NCI-H146 (cell line): ENCODE measurements at regions not wholly inside any gene's neighbourhood (a gene's known extent, or its start where the extent isn't known, plus 50 kb on each side); places are given as distances from the start of the nearest gene placed in this dataset.
"Not testable (repeated sequence)": the region's sequence is repeated elsewhere in the genome, so short reads cannot be mapped to it uniquely, and the experiment has no call there.

Experiments
- DNase-seq: peaks from one replicate; lab custom pipeline; 2025; lab: John Stamatoyannopoulos, UW

- DNase-seq: no peak
Observed at GRCh38 chr10:9043466-9043865, 989.0 kb downstream of the GATA3 start.

DNA sequence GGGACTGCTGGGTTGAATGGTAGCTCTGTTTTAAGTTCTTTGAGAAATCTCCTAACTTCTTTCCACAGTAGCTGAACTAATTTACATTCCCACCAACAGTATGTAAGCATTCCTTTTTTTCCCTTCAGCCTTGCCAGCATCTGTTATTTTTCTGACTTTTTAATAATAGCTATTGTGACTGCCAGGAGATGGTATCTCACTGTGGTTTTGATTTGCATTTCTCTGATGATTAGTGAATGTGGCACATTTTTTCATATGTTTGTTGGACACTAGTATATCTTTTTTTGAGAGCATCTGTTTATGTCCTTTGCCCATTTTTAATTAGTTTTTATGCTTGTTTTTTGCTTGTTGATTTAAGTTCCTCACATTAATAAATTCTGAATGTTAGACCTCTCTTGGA is 990.8 kb downstream of the GATA3 start:
- no peak for DNase-seq

DNA sequence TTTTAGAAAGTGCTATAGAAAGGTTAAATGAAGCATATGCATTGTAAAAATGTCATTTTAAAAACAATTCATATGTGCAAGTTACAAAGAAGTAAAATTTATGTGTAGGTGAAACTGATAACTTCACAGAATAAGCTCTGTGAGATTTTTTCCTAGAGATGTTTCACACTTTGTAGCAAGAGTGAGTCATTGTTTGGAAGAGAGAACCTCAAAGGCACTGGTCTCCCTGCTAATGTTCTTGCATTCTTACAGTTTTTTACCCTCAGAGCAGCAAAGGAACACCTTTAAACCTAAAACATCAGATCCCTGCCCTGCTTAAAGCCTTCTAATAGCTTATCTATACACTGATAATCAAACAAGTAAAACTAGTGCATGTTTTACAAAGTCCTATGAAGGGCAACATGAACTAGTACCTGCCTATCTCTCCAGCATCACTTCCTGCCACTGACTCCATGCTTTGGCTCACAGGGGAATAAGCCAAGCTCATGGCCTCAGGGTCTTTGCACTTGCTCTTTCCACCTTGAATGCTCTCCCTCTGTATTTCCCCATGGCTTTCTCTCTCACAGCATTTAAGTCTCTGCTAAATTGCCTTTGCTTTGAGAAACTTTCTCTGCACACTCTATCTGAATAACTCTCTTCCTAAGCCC is 997.0 kb downstream of the GATA3 start:
- no peak for DNase-seq

GRCh38 chr10:9052767-9053166 is 998.3 kb downstream of the GATA3 start:
- DNase-seq: no peak

DNA sequence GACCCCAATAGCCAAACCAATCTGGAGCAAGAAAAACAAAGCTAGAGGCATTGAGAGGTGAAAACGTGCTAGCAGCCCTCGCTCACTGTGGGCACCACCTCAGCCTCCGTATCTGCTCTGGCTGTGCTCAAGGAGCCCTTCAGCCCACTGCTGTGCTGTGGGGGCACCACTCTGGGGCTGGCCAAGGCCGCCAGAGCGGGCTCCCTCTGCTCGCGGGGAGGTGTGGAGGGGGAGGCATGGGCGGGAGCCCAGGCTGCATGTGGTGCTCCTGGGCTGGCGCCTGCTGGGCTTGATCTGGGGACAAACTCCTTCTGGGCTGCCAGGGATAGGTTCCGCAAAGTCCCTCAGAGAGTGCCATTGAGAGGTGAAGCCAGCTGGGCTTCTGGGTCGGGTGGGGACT is 1002.0 kb downstream of the GATA3 start:
- no peak for DNase-seq

DNA sequence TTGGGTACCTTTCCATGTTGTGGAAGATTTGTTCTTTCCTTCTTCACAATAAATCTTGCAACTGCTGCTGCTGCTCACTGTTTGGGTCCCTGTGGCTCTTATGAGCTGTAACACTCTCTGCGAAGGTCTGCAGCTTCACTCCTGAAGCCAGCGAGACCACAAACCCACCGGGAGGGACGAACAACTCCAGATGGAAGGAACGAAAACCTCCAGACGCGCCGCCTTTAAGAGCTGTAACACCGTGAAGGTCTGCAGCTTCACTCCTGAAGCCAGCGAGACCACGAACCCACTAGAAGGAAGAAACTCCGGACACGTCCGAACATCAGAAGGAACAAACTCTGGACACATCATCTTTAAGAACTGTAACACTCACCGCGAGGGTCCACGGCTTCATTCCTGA is 1002.8 kb downstream of the GATA3 start:
- DNase-seq: not testable (repeated sequence)

- no peak for DNase-seq
Observed at GRCh38 chr10:9060314-9060713, 1005.8 kb downstream of the GATA3 start.

- no peak for DNase-seq
Observed at GRCh38 chr10:9061871-9062270, 1007.4 kb downstream of the GATA3 start.

DNA sequence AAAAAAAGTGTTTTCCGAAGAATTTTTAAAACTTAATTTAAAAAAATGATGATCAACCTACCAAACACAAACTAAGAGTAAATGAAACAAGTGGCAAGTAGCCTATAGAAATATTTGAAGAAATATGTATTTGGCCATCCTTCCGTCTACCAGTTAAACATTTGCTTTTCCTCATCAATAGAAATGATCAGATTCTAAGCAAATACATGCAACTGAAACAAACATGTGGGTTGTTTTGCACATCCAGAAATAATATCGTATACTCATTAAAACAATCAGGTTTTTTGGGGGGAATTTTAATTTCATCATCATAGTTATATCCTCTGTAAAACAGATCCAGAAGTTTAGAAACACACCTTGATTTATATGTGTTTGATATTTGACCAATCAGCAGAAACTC is 1011.7 kb downstream of the GATA3 start:
- no peak for DNase-seq

- DNase-seq: no peak
Observed at GRCh38 chr10:9068003-9068402, 1013.5 kb downstream of the GATA3 start.

DNA sequence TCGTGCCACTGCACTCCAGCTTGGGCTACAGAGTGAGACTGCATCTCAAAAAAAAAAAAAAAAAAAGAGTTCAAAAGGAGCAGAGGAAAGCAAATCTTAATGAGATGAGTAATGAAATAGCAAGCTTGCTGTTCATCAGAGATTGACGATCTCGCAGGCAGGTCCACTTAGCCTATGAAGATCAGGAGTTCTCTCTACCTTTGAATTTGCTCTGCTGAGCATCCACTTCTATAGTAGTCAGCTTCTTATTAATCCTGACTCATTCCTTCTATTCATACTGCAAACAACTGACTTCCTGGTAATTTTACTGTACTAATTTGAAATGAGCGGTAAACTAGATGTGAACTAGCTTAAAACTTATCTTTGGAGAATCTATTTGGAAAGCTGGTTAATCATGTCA is 1014.6 kb downstream of the GATA3 start:
- no peak for DNase-seq

DNA sequence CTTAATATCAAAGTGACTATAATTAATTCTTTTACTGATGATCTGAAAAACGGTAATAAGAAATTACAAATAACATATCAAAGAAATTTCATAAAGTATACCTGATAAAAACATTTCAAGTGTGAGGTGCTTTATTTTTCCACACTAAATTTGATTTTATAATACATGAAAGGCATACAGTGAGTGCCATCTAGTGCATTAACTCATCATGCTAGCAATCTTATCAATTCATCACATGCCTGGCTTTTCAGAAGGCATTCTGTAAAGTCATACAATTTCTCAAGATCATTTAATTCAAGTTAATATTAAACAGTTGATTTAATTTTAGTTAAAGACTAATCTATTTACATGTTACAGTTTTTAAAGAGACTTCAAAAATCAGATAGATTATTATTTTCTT is 1020.9 kb downstream of the GATA3 start:
- no peak for DNase-seq

- DNase-seq: no peak
Observed at GRCh38 chr10:9076066-9076465, 1021.6 kb downstream of the GATA3 start.

DNA sequence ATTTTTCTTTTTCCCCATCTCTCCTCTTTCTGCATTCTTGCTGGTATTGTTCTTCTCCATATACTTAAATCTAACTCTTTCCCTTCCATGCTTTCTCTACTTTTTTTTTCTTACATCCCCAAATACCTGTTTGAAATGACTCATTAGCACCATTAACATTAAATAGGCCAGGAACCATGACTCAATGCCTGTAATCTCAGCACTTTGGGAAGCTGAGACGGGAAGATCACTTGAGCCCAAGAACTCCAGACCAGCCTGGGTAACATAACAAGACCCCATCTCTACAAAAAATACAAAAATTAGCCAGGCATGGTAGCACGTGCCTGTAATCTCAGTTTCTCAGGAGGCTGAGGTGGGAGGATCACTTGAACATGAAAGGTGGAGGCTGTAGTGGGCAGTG is 1026.8 kb downstream of the GATA3 start:
- DNase-seq: no peak

- no peak for DNase-seq
Observed at GRCh38 chr10:9081961-9082360, 1027.5 kb downstream of the GATA3 start.

- DNase-seq: no peak
Observed at GRCh38 chr10:9091530-9092093, 1037.1 kb downstream of the GATA3 start.

GRCh38 chr10:9096288-9096687 is 1041.8 kb downstream of the GATA3 start:
- DNase-seq: no peak

GRCh38 chr10:9097206-9097990 is 1042.9 kb downstream of the GATA3 start:
- no peak for DNase-seq

GRCh38 chr10:9097991-9098306 is 1043.5 kb downstream of the GATA3 start:
- DNase-seq: no peak

DNA sequence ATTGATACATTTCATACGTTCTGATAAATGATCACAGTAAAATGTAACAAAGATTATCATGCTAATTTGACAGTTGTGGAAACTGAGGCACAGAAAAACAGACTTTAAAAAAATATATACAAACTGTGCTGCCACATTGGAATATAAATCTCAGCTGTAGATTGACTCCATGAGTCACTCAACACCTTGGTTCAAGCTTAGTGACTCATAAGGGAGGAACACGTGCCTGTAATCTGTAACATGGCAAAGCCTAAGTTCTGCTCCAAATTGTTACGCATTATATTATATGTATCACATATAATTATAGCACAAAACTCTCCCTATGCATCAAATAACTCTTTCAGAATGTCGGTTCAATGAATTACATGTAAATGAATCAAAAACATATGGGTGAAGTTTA is 1047.5 kb downstream of the GATA3 start:
- no peak for DNase-seq

- no peak for DNase-seq
Observed at GRCh38 chr10:9103301-9103700, 1048.8 kb downstream of the GATA3 start.

GRCh38 chr10:9111976-9112375 is 1057.5 kb downstream of the GATA3 start:
- DNase-seq: no peak

- no peak for DNase-seq
Observed at GRCh38 chr10:9126728-9127127, 1072.2 kb downstream of the GATA3 start.

GRCh38 chr10:9137368-9137767 is 1082.9 kb downstream of the GATA3 start:
- no peak for DNase-seq
